Breast epithelium (tissue), 4 donors: ENCODE measurements at regions not wholly inside any gene's neighbourhood (a gene's known extent, or its start where the extent isn't known, plus 50 kb on each side); places are given as distances from the start of the nearest gene placed in this dataset.

Source experiments
- DNase-seq, 2 donors: peaks; one replicate each; pipeline ENCODE4 v3.0.0-alpha.2; 2019; ENCODE audit warnings: low spot score in 2 of 2
- H3K27ac ChIP-seq, 2 donors: fragments of 200-600 bp; sonication (generic) in 1 of 2; one replicate each; pipeline ENCODE4 v1.5.1; 2016 to 2019; ENCODE audit warnings: mild to moderate bottlenecking in 1 of 2
- H3K27me3 ChIP-seq, 2 donors: fragments of 200-600 bp; sonication (generic) in 1 of 2; one replicate each; pipeline versions ENCODE4 v1.5.1 to v1.6.0; 2017 to 2019; ENCODE audit warnings: control low read depth in 1 of 2, mild to moderate bottlenecking in 1 of 2
- H3K36me3 ChIP-seq: fragments of 200-600 bp; one replicate; pipeline ENCODE4 v1.5.1; 2019
- H3K4me1 ChIP-seq, 2 donors: fragments of 200-600 bp; sonication (generic); one replicate each; pipeline ENCODE4 v1.5.1; 2016 to 2019; ENCODE audit warnings: control low read depth in 1 of 2
- H3K4me3 ChIP-seq, 3 donors: fragments of 200-600 bp; sonication (generic); 1 replicate in 2 of 3; 2 replicates in 1 of 3; pipeline ENCODE4 v1.5.1; 2016 to 2019; ENCODE audit warnings: mild to moderate bottlenecking in 3 of 3, moderate library complexity in 2 of 3
- H3K9me3 ChIP-seq, 2 donors: fragments of 200-600 bp; sonication (generic) in 1 of 2; one replicate each; pipeline ENCODE4 v1.5.1; 2016 to 2019; ENCODE audit warnings: control low read depth in 1 of 2
- CTCF ChIP-seq, 3 donors: fragments of 450-650 bp; IDR thresholded peaks; one replicate each; pipeline ENCODE4 v1.5.1; 2016 to 2017; ENCODE audit warnings: antibody characterized with exemption in 3 of 3, mild to moderate bottlenecking in 3 of 3, moderate library complexity in 3 of 3
- POLR2A ChIP-seq: fragments of 450-650 bp; IDR thresholded peaks from one replicate; pipeline ENCODE4 v1.6.1; 2016; ENCODE audit warnings: antibody characterized with exemption, mild to moderate bottlenecking, moderate library complexity
- POLR2AphosphoS5 ChIP-seq, 3 donors: sonication (generic); formaldehyde crosslinking; IDR thresholded peaks; one replicate each; pipeline ENCODE4 v1.6.1; 2017; ENCODE audit warnings: antibody characterized with exemption in 3 of 3
- intact Hi-C: fragments of 100-400 bp; cut with DNase I; formaldehyde crosslinking; loops from one replicate; pipeline ENCODE4 v1.15.1; 2023; ENCODE audit warnings: low total_unique reads

GRCh38 chr9:72415948-72416347 lies 50.9 kb upstream of the ZFAND5 start:
- Histone ChIP-seq H3K27ac (no peak overlapping the region), H3K36me3 (no peaks in the 10 kb centered on the region), H3K4me3 (no peak overlapping the region), H3K27me3 (no peaks in the 10 kb centered on the region), H3K9me3 (no peaks in the 10 kb centered on the region), H3K4me1 (no peaks in the 10 kb centered on the region)
- DNase-seq = no peak
- intact Hi-C loops = no loop called here
- no peak for TF ChIP-seq POLR2AphosphoS5 (IDR thresholded peaks at IDR 0.05)
- TF ChIP-seq CTCF (IDR thresholded peaks at IDR 0.05) = no peak
- no peak for TF ChIP-seq POLR2A

DNA sequence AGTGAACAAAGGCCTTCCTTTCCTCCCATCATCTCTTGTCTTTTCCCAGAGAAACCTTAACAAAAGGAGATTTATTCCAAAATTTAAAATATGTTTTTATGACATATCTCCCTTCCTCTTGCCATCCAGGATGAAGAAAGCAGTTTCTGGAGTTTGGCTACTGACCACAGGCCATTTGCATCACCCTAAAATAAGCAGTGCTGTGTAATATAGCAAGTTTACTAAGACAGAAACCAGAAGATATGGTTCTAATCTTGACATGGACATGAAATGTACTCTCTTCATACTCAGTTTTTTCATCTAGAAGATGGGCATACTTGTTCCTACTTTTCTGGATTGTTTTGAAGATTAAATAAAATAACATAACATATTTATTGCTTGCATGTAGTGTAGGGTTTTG lies 50.2 kb upstream of the ZFAND5 start:
- DNase-seq = no peak
- Histone ChIP-seq H3K36me3 (no peaks in the 10 kb centered on the region), H3K27ac (no peak overlapping the region), H3K27me3 (no peaks in the 10 kb centered on the region), H3K9me3 (no peaks in the 10 kb centered on the region), H3K4me3 (no peak overlapping the region), H3K4me1 (no peaks in the 10 kb centered on the region)
- intact Hi-C loops = no loop called here
- no peak for TF ChIP-seq POLR2AphosphoS5 (IDR thresholded peaks at IDR 0.05)
- no peak for TF ChIP-seq POLR2A
- TF ChIP-seq CTCF (IDR thresholded peaks at IDR 0.05) = no peak
